Astrocyte (in vitro differentiated cells and primary cell): ENCODE measurements at regions not wholly inside any gene's neighbourhood (a gene's known extent, or its start where the extent isn't known, plus 50 kb on each side); places are given as distances from the start of the nearest gene placed in this dataset.

Experiments
- DNase-seq: peaks from one replicate; pipeline ENCODE4 v3.0.0-alpha.2; 2010; ENCODE audit warnings: low read depth
- FAIRE-seq: peaks from 2 replicates; lab custom pipeline; 2011; peaks lifted over from hg19 to GRCh38; lab: Jason Lieb, UNC
- H2AFZ ChIP-seq: 2 replicates; pipeline ENCODE4 v1.6.0; 2012; ENCODE audit warnings: low read depth, low read length, inconsistent platforms
- H3K27ac ChIP-seq: 2 replicates; pipeline ENCODE4 v1.5.1; 2011; ENCODE audit warnings: low read depth, low read length, inconsistent platforms
- H3K27me3 ChIP-seq: 2 replicates; pipeline ENCODE4 v1.6.0; 2011; ENCODE audit warnings: low read length, inconsistent platforms; ENCODE audit not compliant: insufficient read depth
- H3K36me3 ChIP-seq: 2 replicates; pipeline ENCODE4 v1.5.1; 2011; ENCODE audit warnings: low read length, inconsistent platforms; ENCODE audit not compliant: insufficient read depth
- H3K4me1 ChIP-seq: 2 replicates; pipeline ENCODE4 v1.5.1; 2011; ENCODE audit warnings: low read length, inconsistent platforms; ENCODE audit not compliant: insufficient read depth
- H3K4me2 ChIP-seq: 2 replicates; pipeline ENCODE4 v1.6.0; 2012; ENCODE audit warnings: low read length, inconsistent platforms
- H3K4me3 ChIP-seq: 2 replicates; pipeline ENCODE4 v1.5.1; 2011; ENCODE audit warnings: low read depth, mild to moderate bottlenecking, low read length, inconsistent platforms; ENCODE audit not compliant: insufficient read depth
- H3K79me2 ChIP-seq: 2 replicates; pipeline ENCODE4 v1.6.0; 2012; ENCODE audit warnings: mild to moderate bottlenecking, low read length, inconsistent platforms; ENCODE audit not compliant: insufficient read depth
- H3K9ac ChIP-seq: 2 replicates; pipeline ENCODE4 v1.6.0; 2012; ENCODE audit warnings: mild to moderate bottlenecking, low read length, inconsistent platforms
- H3K9me3 ChIP-seq: 2 replicates; pipeline ENCODE4 v1.5.1; 2012; ENCODE audit warnings: low read depth, mild to moderate bottlenecking, low read length, inconsistent platforms; ENCODE audit not compliant: insufficient read depth
- H4K20me1 ChIP-seq: 2 replicates; pipeline ENCODE4 v1.6.0; 2012; ENCODE audit warnings: low read length, inconsistent platforms; ENCODE audit not compliant: insufficient read depth
- H3K27ac Mint-ChIP-seq: one replicate; pipeline ENCODE4 v1.8.0; 2021; ENCODE audit warnings: mild to moderate bottlenecking, mixed read lengths; ENCODE audit not compliant: unreplicated experiment
- H3K27me3 Mint-ChIP-seq: one replicate; pipeline ENCODE4 v1.8.0; 2021; ENCODE audit warnings: low read depth, mixed read lengths; ENCODE audit not compliant: unreplicated experiment
- H3K36me3 Mint-ChIP-seq: one replicate; pipeline ENCODE4 v1.8.0; 2021; ENCODE audit warnings: low read depth, mixed read lengths; ENCODE audit not compliant: unreplicated experiment
- H3K4me1 Mint-ChIP-seq: one replicate; pipeline ENCODE4 v1.8.0; 2021; ENCODE audit warnings: low read depth, mixed read lengths; ENCODE audit not compliant: unreplicated experiment
- H3K4me3 Mint-ChIP-seq: one replicate; pipeline ENCODE4 v1.8.0; 2021; ENCODE audit warnings: mild to moderate bottlenecking, moderate library complexity, mixed read lengths; ENCODE audit not compliant: unreplicated experiment
- H3K9me3 Mint-ChIP-seq: one replicate; pipeline ENCODE4 v1.8.0; 2021; ENCODE audit warnings: mild to moderate bottlenecking, mixed read lengths; ENCODE audit not compliant: unreplicated experiment
- CTCF ChIP-seq: IDR thresholded peaks from 2 replicates; pipeline ENCODE4 v1.5.1; 2011; ENCODE audit warnings: low read depth, mild to moderate bottlenecking, inconsistent platforms, low read length, moderate library complexity; ENCODE audit not compliant: insufficient read depth
- EZH2 ChIP-seq: IDR thresholded peaks from 2 replicates; pipeline ENCODE4 v1.6.1; 2012; ENCODE audit warnings: mild to moderate bottlenecking, low read length, inconsistent platforms; ENCODE audit not compliant: insufficient read depth

GRCh38 chr1:24244519-24245268, 57.6 kb upstream of the IFNLR1 start:
- H3K36me3 ChIP-seq, result no peaks in the 10 kb centered on the region
- Mint-ChIP-seq H3K4me1 (no peaks in the 10 kb centered on the region), H3K4me3 (no peak overlapping the region), H3K27ac (no peak overlapping the region), H3K27me3 (peaks cover 10% of the 10 kb centered on the region), H3K36me3 (no peaks in the 10 kb centered on the region), H3K9me3 (peaks cover 2% of the 10 kb centered on the region)
- no peaks in the 10 kb centered on the region for H3K79me2 ChIP-seq
- no peaks in the 10 kb centered on the region for H3K9me3 ChIP-seq
- DNase-seq (no peak), FAIRE-seq (no peak)
- H4K20me1 ChIP-seq, result no peaks in the 10 kb centered on the region
- no peak overlapping the region for H3K27ac ChIP-seq
- no peak for TF ChIP-seq EZH2
- TF ChIP-seq CTCF, result no peak
- no peak overlapping the region for H2AFZ ChIP-seq
- no peaks in the 10 kb centered on the region for H3K4me1 ChIP-seq
- H3K27me3 ChIP-seq, result no peaks in the 10 kb centered on the region
- H3K4me3 ChIP-seq, result no peak overlapping the region
- no peak overlapping the region for H3K4me2 ChIP-seq
- no peak overlapping the region for H3K9ac ChIP-seq

- H3K4me1 Mint-ChIP-seq, result peaks cover 12% of the 10 kb centered on the region
- Histone ChIP-seq H3K27me3 (no peaks in the 10 kb centered on the region), H3K9me3 (no peaks in the 10 kb centered on the region), H4K20me1 (no peaks in the 10 kb centered on the region), H3K36me3 (no peaks in the 10 kb centered on the region), H2AFZ (no peak overlapping the region), H3K4me3 (no peak overlapping the region), H3K9ac (no peak overlapping the region), H3K4me1 (peaks cover 11% of the 10 kb centered on the region), H3K4me2 (no peak overlapping the region), H3K27ac (no peak overlapping the region), H3K79me2 (no peaks in the 10 kb centered on the region)
- no peak for FAIRE-seq
- no peak for DNase-seq
- H3K27ac Mint-ChIP-seq, result no peak overlapping the region
- TF ChIP-seq CTCF, result no peak
- TF ChIP-seq EZH2, result no peak
- no peak overlapping the region for H3K4me3 Mint-ChIP-seq
- H3K36me3 Mint-ChIP-seq, result no peaks in the 10 kb centered on the region
- peaks cover 2% of the 10 kb centered on the region for H3K9me3 Mint-ChIP-seq
- peaks cover 6% of the 10 kb centered on the region for H3K27me3 Mint-ChIP-seq
Observed at GRCh38 chr1:24237750-24238395, 50.8 kb upstream of the IFNLR1 start.
